ENCODE measurements at regions not wholly inside any gene's neighbourhood (a gene's known extent, or its start where the extent isn't known, plus 50 kb on each side); places are given as distances from the start of the nearest gene placed in this dataset.
"Not testable (repeated sequence)": the region's sequence is repeated elsewhere in the genome, so short reads cannot be mapped to it uniquely, and the experiment has no call there.

- H3K4me1 Mint-ChIP-seq (ENCODE audit: low read depth, unreplicated experiment); H3K27ac Mint-ChIP-seq (ENCODE audit: unreplicated experiment); H3K27me3 Mint-ChIP-seq (ENCODE audit: insufficient read depth, unreplicated experiment); POLR2A ChIA-PET; H3K36me3 ChIP-seq (ENCODE audit: control insufficient read depth, insufficient read depth, low read length); H3K27me3 ChIP-seq (replicated peaks; ENCODE audit: control insufficient read depth, insufficient read depth, low read length); H3K36me3 Mint-ChIP-seq (ENCODE audit: insufficient read depth, unreplicated experiment); CTCF ChIA-PET; H3K4me3 Mint-ChIP-seq (ENCODE audit: unreplicated experiment); H3K9me3 ChIP-seq; BruUV-seq (replicated peaks); intact Hi-C loops (cut with micrococcal nuclease; ENCODE audit: unreplicated experiment); H3K4me3 ChIP-seq (ENCODE audit: low read depth, low read length); H3K4me1 ChIP-seq; H3K9me3 Mint-ChIP-seq (ENCODE audit: unreplicated experiment): not testable (repeated sequence)
- DNase-seq = peak in 1 of 2 experiments; percentile 29
Measured at GRCh38 chr2:87406406-87407175, 341.3 kb upstream of the PLGLB2 start.

GRCh38 chr2:87409601-87410000 lies 338.3 kb upstream of the PLGLB2 start:
- POLR2A ChIA-PET; H3K27me3 Mint-ChIP-seq (ENCODE audit: insufficient read depth, unreplicated experiment); H3K9me3 Mint-ChIP-seq (ENCODE audit: unreplicated experiment); H3K27me3 ChIP-seq (replicated peaks; ENCODE audit: control insufficient read depth, insufficient read depth, low read length); H3K4me3 ChIP-seq (ENCODE audit: low read depth, low read length); intact Hi-C loops (cut with micrococcal nuclease; ENCODE audit: unreplicated experiment); BruUV-seq (replicated peaks); H3K4me1 ChIP-seq; CTCF ChIA-PET; H3K4me1 Mint-ChIP-seq (ENCODE audit: low read depth, unreplicated experiment); H3K27ac Mint-ChIP-seq (ENCODE audit: unreplicated experiment); H3K36me3 ChIP-seq (ENCODE audit: control insufficient read depth, insufficient read depth, low read length); H3K36me3 Mint-ChIP-seq (ENCODE audit: insufficient read depth, unreplicated experiment); H3K4me3 Mint-ChIP-seq (ENCODE audit: unreplicated experiment); H3K9me3 ChIP-seq: not testable (repeated sequence)
- peak in 1 of 2 experiments; percentile 43 for DNase-seq

- H3K27me3 ChIP-seq (replicated peaks; ENCODE audit: control insufficient read depth, insufficient read depth, low read length); H3K27me3 Mint-ChIP-seq (ENCODE audit: insufficient read depth, unreplicated experiment); BruUV-seq (replicated peaks); H3K4me3 Mint-ChIP-seq (ENCODE audit: unreplicated experiment); H3K9me3 ChIP-seq; intact Hi-C loops (cut with micrococcal nuclease; ENCODE audit: unreplicated experiment); H3K4me1 Mint-ChIP-seq (ENCODE audit: low read depth, unreplicated experiment); H3K4me3 ChIP-seq (ENCODE audit: low read depth, low read length); POLR2A ChIA-PET; CTCF ChIA-PET; H3K36me3 ChIP-seq (ENCODE audit: control insufficient read depth, insufficient read depth, low read length); H3K9me3 Mint-ChIP-seq (ENCODE audit: unreplicated experiment); H3K4me1 ChIP-seq; H3K27ac Mint-ChIP-seq (ENCODE audit: unreplicated experiment); H3K36me3 Mint-ChIP-seq (ENCODE audit: insufficient read depth, unreplicated experiment): not testable (repeated sequence)
- peak in 1 of 2 experiments; percentile 37 for DNase-seq
Measured at GRCh38 chr2:87410371-87410770, 337.5 kb upstream of the PLGLB2 start.

- H3K4me1 Mint-ChIP-seq (ENCODE audit: low read depth, unreplicated experiment); BruUV-seq (replicated peaks); H3K27ac Mint-ChIP-seq (ENCODE audit: unreplicated experiment); POLR2A ChIA-PET; H3K4me3 Mint-ChIP-seq (ENCODE audit: unreplicated experiment); H3K4me1 ChIP-seq; H3K4me3 ChIP-seq (ENCODE audit: low read depth, low read length); intact Hi-C loops (cut with micrococcal nuclease; ENCODE audit: unreplicated experiment); H3K9me3 Mint-ChIP-seq (ENCODE audit: unreplicated experiment); H3K36me3 ChIP-seq (ENCODE audit: control insufficient read depth, insufficient read depth, low read length); H3K27me3 ChIP-seq (replicated peaks; ENCODE audit: control insufficient read depth, insufficient read depth, low read length); H3K9me3 ChIP-seq; H3K27me3 Mint-ChIP-seq (ENCODE audit: insufficient read depth, unreplicated experiment); CTCF ChIA-PET; H3K36me3 Mint-ChIP-seq (ENCODE audit: insufficient read depth, unreplicated experiment): not testable (repeated sequence)
- peak in 1 of 2 experiments; percentile 47 for DNase-seq
Measured at GRCh38 chr2:87412036-87412820, 335.7 kb upstream of the PLGLB2 start.

GRCh38 chr2:87414331-87414730 lies 333.6 kb upstream of the PLGLB2 start:
- H3K27me3 ChIP-seq (replicated peaks; ENCODE audit: control insufficient read depth, insufficient read depth, low read length); BruUV-seq (replicated peaks); H3K4me3 ChIP-seq (ENCODE audit: low read depth, low read length); H3K36me3 ChIP-seq (ENCODE audit: control insufficient read depth, insufficient read depth, low read length); intact Hi-C loops (cut with micrococcal nuclease; ENCODE audit: unreplicated experiment); H3K36me3 Mint-ChIP-seq (ENCODE audit: insufficient read depth, unreplicated experiment); DNase-seq; H3K27me3 Mint-ChIP-seq (ENCODE audit: insufficient read depth, unreplicated experiment); H3K4me3 Mint-ChIP-seq (ENCODE audit: unreplicated experiment); H3K4me1 Mint-ChIP-seq (ENCODE audit: low read depth, unreplicated experiment); POLR2A ChIA-PET; H3K27ac Mint-ChIP-seq (ENCODE audit: unreplicated experiment); CTCF ChIA-PET; H3K9me3 Mint-ChIP-seq (ENCODE audit: unreplicated experiment); H3K4me1 ChIP-seq; H3K9me3 ChIP-seq: not testable (repeated sequence)

GRCh38 chr2:87414795-87415570 lies 332.9 kb upstream of the PLGLB2 start:
- CTCF ChIA-PET; H3K4me3 ChIP-seq (ENCODE audit: low read depth, low read length); POLR2A ChIA-PET; H3K4me3 Mint-ChIP-seq (ENCODE audit: unreplicated experiment); H3K36me3 Mint-ChIP-seq (ENCODE audit: insufficient read depth, unreplicated experiment); intact Hi-C loops (cut with micrococcal nuclease; ENCODE audit: unreplicated experiment); H3K27ac Mint-ChIP-seq (ENCODE audit: unreplicated experiment); BruUV-seq (replicated peaks); H3K4me1 ChIP-seq; H3K9me3 ChIP-seq; H3K9me3 Mint-ChIP-seq (ENCODE audit: unreplicated experiment); H3K36me3 ChIP-seq (ENCODE audit: control insufficient read depth, insufficient read depth, low read length); H3K27me3 Mint-ChIP-seq (ENCODE audit: insufficient read depth, unreplicated experiment); H3K27me3 ChIP-seq (replicated peaks; ENCODE audit: control insufficient read depth, insufficient read depth, low read length); H3K4me1 Mint-ChIP-seq (ENCODE audit: low read depth, unreplicated experiment): not testable (repeated sequence)
- DNase-seq = peak in 1 of 2 experiments; percentile 27
